ES-I3 (cell line): ENCODE measurements at regions not wholly inside any gene's neighbourhood (a gene's known extent, or its start where the extent isn't known, plus 50 kb on each side); places are given as distances from the start of the nearest gene placed in this dataset.

Experiments
- H3K36me3 ChIP-seq: 2 replicates; pipeline ENCODE4 v1.6.1; 2013; ENCODE audit warnings: mild to moderate bottlenecking, low read length, control low read depth, moderate library complexity; ENCODE audit not compliant: insufficient read depth
- H3K4me1 ChIP-seq: 2 replicates; pipeline ENCODE4 v1.6.1; 2013; ENCODE audit warnings: mild to moderate bottlenecking, control low read depth, low read length; ENCODE audit not compliant: insufficient read depth
- H3K9ac ChIP-seq: 2 replicates; pipeline ENCODE4 v1.6.1; 2013; ENCODE audit warnings: low read depth, mild to moderate bottlenecking, low read length, moderate library complexity
- H3K9me3 ChIP-seq: 2 replicates; pipeline ENCODE4 v1.6.1; 2013; ENCODE audit warnings: mild to moderate bottlenecking, low read length, moderate library complexity; ENCODE audit not compliant: control insufficient read depth, insufficient read depth

GRCh38 chr2:47243596-47244323 lies 67.4 kb upstream of the CALM2 start:
- no peak overlapping the region for H3K9ac ChIP-seq
- peaks cover 11% of the 10 kb centered on the region for H3K4me1 ChIP-seq
- no peaks in the 10 kb centered on the region for H3K36me3 ChIP-seq
- H3K9me3 ChIP-seq, result no peaks in the 10 kb centered on the region

- Histone ChIP-seq H3K36me3 (no peaks in the 10 kb centered on the region), H3K4me1 (peaks cover 22% of the 10 kb centered on the region), H3K9ac (no peak overlapping the region), H3K9me3 (no peaks in the 10 kb centered on the region)
Observed at GRCh38 chr2:47241715-47242114, 65.4 kb upstream of the CALM2 start.

GRCh38 chr2:47239119-47239969 lies 63.0 kb upstream of the CALM2 start:
- Histone ChIP-seq H3K9me3 (no peaks in the 10 kb centered on the region), H3K4me1 (peaks cover 22% of the 10 kb centered on the region), H3K9ac (no peak overlapping the region), H3K36me3 (no peaks in the 10 kb centered on the region)

- Histone ChIP-seq H3K36me3 (no peaks in the 10 kb centered on the region), H3K4me1 (peaks cover 24% of the 10 kb centered on the region)
Observed at GRCh38 chr2:47238638-47239037, 62.3 kb upstream of the CALM2 start.

GRCh38 chr2:47237375-47238334 lies 61.3 kb upstream of the CALM2 start:
- peaks cover 24% of the 10 kb centered on the region for H3K4me1 ChIP-seq
- no peaks in the 10 kb centered on the region for H3K9me3 ChIP-seq
- H3K36me3 ChIP-seq, result no peaks in the 10 kb centered on the region
- H3K9ac ChIP-seq, result no peak overlapping the region

More at GRCh38 chr2:47238638-47239037, 62.3 kb upstream of the CALM2 start:
- no peak overlapping the region for H3K9ac ChIP-seq
- no peaks in the 10 kb centered on the region for H3K9me3 ChIP-seq

- H3K36me3 ChIP-seq, result no peaks in the 10 kb centered on the region
- H3K9ac ChIP-seq, result no peak overlapping the region
- H3K9me3 ChIP-seq, result no peaks in the 10 kb centered on the region
- H3K4me1 ChIP-seq, result peaks cover 24% of the 10 kb centered on the region
Observed at GRCh38 chr2:47236503-47237215, 60.3 kb upstream of the CALM2 start.

- Histone ChIP-seq H3K4me1 (peaks cover 24% of the 10 kb centered on the region), H3K9ac (no peak overlapping the region), H3K9me3 (no peaks in the 10 kb centered on the region), H3K36me3 (no peaks in the 10 kb centered on the region)
Observed at GRCh38 chr2:47235132-47235531, 58.8 kb upstream of the CALM2 start.

- Histone ChIP-seq H3K9ac (no peak overlapping the region), H3K36me3 (no peaks in the 10 kb centered on the region), H3K9me3 (no peaks in the 10 kb centered on the region), H3K4me1 (peaks cover 20% of the 10 kb centered on the region)
Observed at GRCh38 chr2:47234456-47234855, 58.1 kb upstream of the CALM2 start.

GRCh38 chr2:47232738-47233415 lies 56.6 kb upstream of the CALM2 start:
- peaks cover 10% of the 10 kb centered on the region for H3K4me1 ChIP-seq
- H3K9me3 ChIP-seq, result no peaks in the 10 kb centered on the region
- no peak overlapping the region for H3K9ac ChIP-seq
- H3K36me3 ChIP-seq, result no peaks in the 10 kb centered on the region

GRCh38 chr2:47230418-47230817 lies 54.1 kb upstream of the CALM2 start:
- H3K9ac ChIP-seq, result no peak overlapping the region
- peaks cover 18% of the 10 kb centered on the region for H3K4me1 ChIP-seq
- no peaks in the 10 kb centered on the region for H3K9me3 ChIP-seq
- no peaks in the 10 kb centered on the region for H3K36me3 ChIP-seq

- no peaks in the 10 kb centered on the region for H3K9me3 ChIP-seq
- H3K36me3 ChIP-seq, result no peaks in the 10 kb centered on the region
- H3K9ac ChIP-seq, result no peak overlapping the region
- H3K4me1 ChIP-seq, result peaks cover 20% of the 10 kb centered on the region
Observed at GRCh38 chr2:47227532-47228279, 51.4 kb upstream of the CALM2 start.

- Histone ChIP-seq H3K9me3 (no peaks in the 10 kb centered on the region), H3K4me1 (peaks cover 20% of the 10 kb centered on the region), H3K9ac (no peak overlapping the region), H3K36me3 (no peaks in the 10 kb centered on the region)
Observed at GRCh38 chr2:47226923-47227220, 50.6 kb upstream of the CALM2 start.
